Activated gamma-delta T cell (primary cell): ENCODE measurements at regions not wholly inside any gene's neighbourhood (a gene's known extent, or its start where the extent isn't known, plus 50 kb on each side); places are given as distances from the start of the nearest gene placed in this dataset.

ENCODE experiments used
- DNase-seq: peaks from one replicate; lab custom pipeline; 2025; lab: John Stamatoyannopoulos, UW

- no peak for DNase-seq
Measured at GRCh38 chr13:31441800-31442510, 242.2 kb downstream of the B3GLCT start.

- DNase-seq: no peak
Measured at GRCh38 chr13:31442571-31442970, 242.8 kb downstream of the B3GLCT start.

- no peak for DNase-seq
Measured at GRCh38 chr13:31444266-31444856, 244.6 kb downstream of the B3GLCT start.

DNA sequence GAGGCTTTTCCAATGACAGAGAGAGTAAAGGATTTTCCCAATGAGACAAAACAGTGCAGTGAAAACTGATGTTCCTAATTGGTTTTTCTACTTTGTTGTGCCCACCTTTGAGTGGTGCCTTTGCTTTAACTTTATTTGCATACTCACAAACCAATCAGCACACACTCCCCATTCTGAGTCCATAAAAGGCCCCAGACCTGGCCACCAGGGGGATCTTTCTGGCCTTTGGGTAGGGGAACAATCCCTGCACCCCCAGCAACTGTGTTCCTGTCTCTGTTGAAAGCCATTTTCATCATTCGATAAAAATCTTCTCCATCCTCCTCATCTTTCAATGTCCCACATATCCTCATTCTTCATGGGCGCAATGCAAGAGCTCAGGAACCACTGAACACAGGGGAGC lies 252.8 kb downstream of the B3GLCT start:
- DNase-seq: no peak

DNA sequence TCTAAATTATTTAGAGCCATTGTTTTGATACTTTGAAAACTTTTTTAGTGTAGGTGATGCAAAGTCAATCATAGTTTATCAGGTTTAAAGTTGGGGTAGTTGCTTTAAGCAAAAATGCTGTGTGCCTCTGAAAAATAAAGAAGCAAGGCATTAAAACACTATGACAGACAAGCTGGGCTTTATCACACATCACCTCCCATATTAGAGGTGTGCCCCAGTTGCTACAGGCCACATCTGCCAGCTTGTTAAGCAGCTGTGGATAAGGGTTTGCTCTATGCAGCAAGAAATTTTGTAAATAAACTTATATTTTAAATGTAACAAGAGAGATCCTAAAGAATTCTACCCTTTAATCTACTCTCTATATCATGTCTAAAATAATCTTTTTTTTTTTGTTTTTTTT lies 255.8 kb downstream of the B3GLCT start:
- DNase-seq: no peak

GRCh38 chr13:31456056-31456455 lies 256.3 kb downstream of the B3GLCT start:
- no peak for DNase-seq

DNA sequence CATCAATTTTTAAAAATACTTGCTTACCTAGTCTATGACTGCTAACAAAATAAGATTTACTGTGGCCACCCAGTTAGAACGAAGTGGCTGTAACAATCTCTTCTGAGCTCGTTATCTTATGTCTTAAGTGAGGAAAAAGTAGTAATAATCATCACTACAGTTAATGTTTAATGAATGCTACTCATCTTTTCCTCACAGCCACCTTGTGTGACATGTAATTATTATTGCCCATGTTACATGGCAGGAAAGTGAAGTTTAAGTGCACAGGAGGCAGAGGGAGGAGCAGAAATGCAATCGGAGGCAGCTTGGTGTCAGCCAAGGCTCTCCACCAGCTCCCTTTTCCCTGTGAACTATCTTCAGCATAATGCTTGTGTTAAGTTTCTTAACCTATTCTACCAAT lies 260.3 kb downstream of the B3GLCT start:
- no peak for DNase-seq

- no peak for DNase-seq
Measured at GRCh38 chr13:31461923-31462322, 262.1 kb downstream of the B3GLCT start.

DNA sequence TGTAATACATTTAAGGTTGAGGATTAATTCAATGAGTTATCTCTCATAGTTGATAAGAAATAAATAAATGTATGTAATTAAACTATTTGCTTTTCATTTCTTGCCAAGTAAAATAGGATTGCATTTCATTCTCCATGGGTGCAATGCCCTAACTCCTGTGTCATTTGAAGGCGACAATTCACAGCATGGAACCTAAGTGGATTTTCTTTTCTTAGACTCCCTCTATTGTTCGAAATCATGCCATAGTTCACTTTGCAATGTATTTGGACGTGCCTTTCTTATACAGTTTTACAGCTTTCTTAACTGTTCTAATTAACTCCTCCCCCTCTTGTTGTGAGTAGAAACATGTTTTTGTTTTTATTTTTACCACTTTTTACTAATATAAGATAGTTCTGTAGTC lies 263.0 kb downstream of the B3GLCT start:
- no peak for DNase-seq

- no peak for DNase-seq
Measured at GRCh38 chr13:31468114-31468902, 268.5 kb downstream of the B3GLCT start.

DNA sequence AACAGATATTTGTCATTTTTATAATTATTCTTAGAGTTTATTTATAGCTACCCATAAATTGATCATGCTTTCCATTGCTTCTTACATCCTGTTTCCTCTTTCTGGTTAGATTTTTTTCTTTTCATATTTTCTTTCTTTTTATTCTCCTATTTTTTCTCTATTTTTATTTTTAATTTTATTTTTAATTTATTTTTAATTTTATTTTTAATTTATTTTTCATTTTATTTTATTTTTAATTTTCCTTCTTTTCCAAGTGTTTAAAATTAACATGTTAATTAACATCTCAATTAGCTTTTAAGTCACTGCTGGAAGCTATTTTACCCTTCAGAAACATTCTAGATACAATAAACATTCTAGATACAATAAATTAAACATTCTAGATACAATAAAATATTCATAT lies 269.6 kb downstream of the B3GLCT start:
- DNase-seq: no peak

GRCh38 chr13:31476266-31476665 lies 263.1 kb upstream of the RXFP2 start:
- DNase-seq: no peak

DNA sequence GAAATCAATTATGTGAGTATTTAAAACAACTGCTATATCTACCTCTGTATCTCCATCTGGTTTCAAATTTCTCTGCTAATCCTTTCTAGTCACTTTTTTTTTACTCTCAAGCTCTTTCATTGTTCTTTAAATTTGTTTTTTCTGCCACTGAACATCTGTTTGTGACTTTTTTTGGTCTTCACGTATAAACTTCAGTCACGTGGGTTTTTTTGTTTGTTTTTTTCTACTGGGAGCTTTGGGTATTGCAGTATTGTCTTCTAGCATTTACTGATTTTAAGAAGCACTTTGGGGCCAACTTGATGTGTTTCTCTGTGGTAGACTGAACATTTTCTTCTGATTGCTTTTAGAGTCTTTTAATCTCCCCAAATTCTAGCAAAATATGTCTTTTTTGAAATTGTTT lies 262.6 kb upstream of the RXFP2 start:
- DNase-seq: no peak

DNA sequence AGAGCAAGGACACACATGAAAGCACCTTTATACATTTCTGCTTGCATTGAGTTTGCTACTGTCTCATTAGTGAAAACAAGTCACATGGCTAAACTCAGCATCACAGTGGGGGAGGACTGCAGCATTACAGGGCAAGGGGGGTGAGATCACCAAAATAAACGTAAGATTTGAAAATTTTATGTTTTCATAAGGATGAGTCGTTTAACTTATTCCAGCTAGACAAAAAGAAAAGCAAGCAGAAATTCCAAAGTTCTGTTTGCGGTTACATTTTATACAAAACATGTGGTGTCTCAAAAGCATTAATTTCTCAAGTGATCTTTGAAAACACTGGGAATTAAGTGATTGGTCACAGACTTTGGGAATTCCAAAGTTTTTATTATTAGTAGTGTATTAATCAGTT lies 261.4 kb upstream of the RXFP2 start:
- no peak for DNase-seq

DNA sequence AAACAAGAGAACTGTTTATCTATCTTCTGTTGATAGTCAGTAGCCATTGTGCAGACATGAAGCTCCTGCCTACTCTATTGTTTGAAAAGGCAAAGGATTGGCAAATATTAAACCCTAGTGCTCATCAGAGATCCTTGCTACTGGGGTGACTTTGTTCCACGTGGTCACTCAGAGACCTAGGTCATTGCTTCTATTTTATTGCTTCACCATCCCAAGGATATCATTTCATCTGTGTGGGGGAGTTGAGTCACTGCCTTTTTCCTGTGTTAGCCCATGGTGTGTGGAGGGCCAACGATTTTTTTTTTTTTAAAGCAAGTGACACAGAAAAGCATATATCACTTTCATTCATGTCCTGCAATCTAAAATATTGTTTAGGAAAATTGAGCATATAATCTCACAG lies 254.1 kb upstream of the RXFP2 start:
- no peak for DNase-seq

DNA sequence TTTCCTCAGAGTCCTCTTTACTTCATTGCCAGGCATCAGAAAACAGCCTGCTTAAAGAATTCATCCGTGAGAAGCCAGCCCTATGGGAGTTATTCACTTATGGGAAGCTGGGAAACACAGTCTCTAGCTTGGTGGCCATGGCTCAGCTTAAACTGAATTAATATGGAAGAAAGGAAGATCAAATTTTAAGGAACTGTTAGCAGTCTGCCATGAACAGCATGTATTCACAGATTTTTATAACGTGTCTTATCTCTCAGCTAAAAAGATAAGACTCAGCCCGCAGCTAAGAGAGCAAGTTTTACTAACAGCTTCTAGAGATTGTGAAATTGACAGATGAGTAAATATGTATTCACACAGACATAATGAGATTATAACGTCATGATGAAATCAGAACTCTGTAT lies 253.7 kb upstream of the RXFP2 start:
- no peak for DNase-seq

DNA sequence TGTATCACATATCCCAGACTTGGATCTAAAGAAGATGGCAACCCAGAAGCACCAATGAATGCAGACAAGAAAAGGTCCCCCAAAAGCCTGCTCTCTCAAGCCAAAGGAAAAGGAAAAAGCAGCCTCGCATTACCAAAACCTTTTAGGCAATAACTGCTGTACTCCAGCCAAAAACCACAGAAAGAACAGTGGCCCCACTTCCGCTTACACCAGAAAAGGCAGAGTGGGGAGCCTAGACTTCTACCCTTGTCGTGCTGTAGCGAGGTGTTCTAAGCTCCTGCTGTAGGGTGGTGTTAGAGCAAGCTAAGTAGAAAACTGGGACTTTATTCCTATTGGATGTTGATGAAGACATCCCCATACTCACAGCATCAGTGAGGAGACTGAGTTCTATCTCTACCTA lies 244.0 kb upstream of the RXFP2 start:
- no peak for DNase-seq

GRCh38 chr13:31499274-31499673 lies 240.1 kb upstream of the RXFP2 start:
- no peak for DNase-seq

- DNase-seq: no peak
Measured at GRCh38 chr13:31503626-31504025, 235.7 kb upstream of the RXFP2 start.

DNA sequence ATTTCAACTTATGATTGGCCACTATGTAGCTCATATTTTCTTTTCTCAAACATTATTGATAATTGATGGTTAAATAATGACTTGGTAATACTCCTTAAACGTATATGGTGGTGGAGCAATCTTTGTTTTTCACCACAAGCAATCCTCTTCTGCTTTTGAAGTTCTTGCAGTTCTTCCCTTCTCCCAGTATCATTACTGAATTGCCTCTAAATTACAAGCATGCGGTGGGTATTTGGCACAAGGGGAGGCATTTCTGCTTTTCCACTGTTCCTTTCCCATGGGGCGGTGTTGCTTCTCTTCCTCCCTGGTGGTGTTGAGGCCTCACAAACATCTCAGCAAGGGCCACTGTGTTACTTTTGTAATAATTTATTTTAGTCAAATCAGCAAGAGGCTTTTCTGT lies 234.4 kb upstream of the RXFP2 start:
- DNase-seq: no peak

DNA sequence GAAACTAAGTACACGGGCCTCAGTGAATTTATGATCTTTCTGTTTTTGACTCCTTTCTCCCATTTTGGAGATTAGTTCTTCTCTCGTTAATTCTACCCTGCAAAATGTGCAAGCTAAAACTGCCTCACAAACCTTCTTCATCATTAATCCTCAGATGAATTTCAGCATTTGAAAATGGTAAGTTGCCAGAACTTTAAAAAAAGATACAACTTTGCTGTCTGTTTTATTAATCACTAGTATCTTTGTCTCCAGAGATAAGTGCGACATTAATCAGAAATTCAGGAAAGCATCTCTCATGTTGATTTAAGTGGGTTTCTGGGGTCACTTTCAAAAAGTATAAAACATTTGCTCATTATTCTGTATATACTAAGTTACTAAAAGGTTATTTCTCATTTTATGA lies 227.0 kb upstream of the RXFP2 start:
- DNase-seq: no peak

GRCh38 chr13:31514932-31515331 lies 224.4 kb upstream of the RXFP2 start:
- DNase-seq: no peak

DNA sequence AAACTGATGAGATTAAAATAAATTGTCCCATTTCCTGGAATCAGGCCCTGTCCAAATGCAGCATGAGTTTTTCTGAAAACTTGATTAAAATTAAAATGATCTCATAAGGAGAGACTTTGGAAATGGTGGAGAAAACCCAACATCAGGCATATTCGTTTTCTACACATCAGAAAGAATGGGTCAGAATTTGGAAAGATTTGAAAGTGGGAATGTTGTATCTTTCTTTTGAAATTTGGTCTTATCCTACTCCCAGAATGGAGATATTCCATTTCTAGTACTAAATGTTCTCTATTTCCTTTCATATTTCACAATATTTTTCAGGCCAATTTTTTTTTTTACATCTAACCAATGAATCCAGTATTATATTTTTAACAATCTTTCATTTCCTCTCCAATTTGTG lies 223.9 kb upstream of the RXFP2 start:
- no peak for DNase-seq
